HG03521 (cell line): ENCODE measurements at regions not wholly inside any gene's neighbourhood (a gene's known extent, or its start where the extent isn't known, plus 50 kb on each side); places are given as distances from the start of the nearest gene placed in this dataset.

Experiments used
- ATAC-seq: cut with Tn5 transposase; IDR thresholded peaks from one replicate; pipeline ENCODE4 v1.9.1; 2021; ENCODE audit warnings: mild to moderate bottlenecking, moderate library complexity; ENCODE audit not compliant: unreplicated experiment

- no peak for ATAC-seq
Measured at GRCh38 chr10:123449234-123449962, 216.8 kb upstream of the GPR26 start.

DNA sequence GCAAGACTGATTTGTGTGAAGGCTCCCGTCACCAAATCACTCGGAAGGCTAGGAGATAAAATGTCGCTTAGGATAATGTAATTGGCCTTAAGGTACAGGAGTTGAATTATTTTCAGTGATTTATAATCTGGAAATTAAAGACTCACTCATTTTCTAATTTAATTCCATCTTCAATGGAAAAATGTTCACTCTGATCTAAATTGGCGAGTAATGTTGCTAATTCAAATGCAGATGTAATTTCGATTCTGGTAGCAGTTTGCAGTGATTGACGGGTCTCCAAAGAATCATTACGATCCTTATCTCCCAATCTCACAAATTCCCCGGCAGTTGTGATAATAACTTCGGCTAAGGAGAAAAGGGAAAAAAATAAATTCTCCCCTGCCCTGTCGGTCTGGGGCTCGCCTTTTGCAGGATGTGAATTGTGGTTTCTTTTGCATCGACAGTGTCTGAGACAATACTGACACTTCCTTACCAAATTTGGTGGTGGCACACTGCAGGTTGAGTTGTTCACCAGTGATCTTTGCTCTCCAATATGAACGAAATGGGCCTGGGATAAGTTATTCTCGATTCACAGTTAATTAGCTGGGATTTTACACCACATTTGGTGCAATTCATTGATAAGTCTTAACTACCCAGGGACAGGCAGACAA is 215.1 kb upstream of the GPR26 start:
- ATAC-seq, result no peak

DNA sequence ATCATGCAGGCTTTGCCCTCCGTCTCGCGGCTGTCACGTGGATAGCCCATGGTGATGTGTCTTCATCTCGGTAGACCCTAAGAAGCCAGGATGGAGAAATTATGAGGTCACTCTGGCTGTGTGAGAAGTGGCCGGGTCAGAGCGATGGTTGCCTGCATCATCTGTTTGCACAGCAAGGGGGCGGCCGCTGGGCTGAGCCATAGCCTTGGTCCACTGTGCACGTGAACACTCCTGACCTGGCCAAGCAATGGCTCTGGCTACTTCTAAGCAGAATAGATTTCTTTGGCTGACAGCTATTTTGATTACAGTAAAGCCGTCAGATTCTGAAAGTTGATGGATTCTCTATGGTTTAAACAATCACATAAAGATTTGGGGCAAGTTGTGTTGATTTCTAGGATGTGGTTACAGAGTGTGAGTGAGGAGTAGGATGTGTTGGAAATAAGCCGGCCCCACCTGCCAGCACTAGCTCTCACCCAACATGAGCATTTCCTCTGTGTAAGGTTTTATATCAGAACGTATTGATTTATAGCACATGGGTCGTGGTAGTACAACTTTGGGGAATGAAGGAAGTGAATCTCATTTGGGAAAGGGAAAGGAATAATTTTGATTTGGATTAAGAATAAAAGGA is 214.4 kb upstream of the GPR26 start:
- no peak for ATAC-seq

DNA sequence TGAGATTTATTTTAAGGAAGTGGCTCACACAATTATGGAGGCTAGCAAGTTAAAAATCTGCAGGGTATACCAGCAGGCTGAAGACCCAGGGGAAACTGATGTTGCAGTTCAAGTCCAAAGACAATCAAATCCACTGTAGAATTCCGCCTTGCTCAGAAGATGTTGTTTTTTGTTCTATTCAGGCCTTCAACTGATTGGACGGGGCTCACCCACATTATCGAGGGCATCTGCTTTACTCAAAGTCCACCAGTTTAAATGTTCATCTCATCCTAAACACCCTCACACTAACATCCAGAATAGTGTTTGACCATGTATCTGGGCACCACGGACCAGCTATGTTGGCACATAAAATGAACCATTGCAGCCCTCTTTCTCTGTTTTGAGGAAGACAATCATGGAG is 211.2 kb upstream of the GPR26 start:
- ATAC-seq, result no peak

GRCh38 chr10:123455861-123456260 is 210.3 kb upstream of the GPR26 start:
- ATAC-seq, result no peak

- no peak for ATAC-seq
Measured at GRCh38 chr10:123458933-123459332, 207.2 kb upstream of the GPR26 start.

GRCh38 chr10:123459371-123460091 is 206.6 kb upstream of the GPR26 start:
- no peak for ATAC-seq

DNA sequence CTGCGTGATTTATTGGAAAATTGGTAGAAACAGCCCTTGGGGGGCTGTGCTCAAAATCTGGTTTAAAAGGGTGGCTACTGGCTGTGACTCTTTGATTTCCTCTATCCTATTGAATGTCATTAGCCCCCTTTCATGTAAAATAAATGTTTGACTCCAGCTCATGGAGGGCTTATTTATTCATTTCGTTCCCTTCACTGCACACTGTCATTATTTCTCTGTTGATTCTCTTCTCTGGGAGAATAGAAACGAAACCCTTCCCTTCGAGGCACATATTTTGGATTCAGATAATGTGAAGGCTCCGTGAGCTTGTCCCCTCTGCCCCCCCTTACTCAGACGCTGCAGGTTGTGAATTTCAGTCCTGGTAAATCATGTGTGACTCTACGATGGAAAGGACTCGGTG is 203.9 kb upstream of the GPR26 start:
- no peak for ATAC-seq

GRCh38 chr10:123462756-123463155 is 203.4 kb upstream of the GPR26 start:
- ATAC-seq, result no peak

- no peak for ATAC-seq
Measured at GRCh38 chr10:123463181-123463580, 203.0 kb upstream of the GPR26 start.

- no peak for ATAC-seq
Measured at GRCh38 chr10:123463698-123464097, 202.5 kb upstream of the GPR26 start.

DNA sequence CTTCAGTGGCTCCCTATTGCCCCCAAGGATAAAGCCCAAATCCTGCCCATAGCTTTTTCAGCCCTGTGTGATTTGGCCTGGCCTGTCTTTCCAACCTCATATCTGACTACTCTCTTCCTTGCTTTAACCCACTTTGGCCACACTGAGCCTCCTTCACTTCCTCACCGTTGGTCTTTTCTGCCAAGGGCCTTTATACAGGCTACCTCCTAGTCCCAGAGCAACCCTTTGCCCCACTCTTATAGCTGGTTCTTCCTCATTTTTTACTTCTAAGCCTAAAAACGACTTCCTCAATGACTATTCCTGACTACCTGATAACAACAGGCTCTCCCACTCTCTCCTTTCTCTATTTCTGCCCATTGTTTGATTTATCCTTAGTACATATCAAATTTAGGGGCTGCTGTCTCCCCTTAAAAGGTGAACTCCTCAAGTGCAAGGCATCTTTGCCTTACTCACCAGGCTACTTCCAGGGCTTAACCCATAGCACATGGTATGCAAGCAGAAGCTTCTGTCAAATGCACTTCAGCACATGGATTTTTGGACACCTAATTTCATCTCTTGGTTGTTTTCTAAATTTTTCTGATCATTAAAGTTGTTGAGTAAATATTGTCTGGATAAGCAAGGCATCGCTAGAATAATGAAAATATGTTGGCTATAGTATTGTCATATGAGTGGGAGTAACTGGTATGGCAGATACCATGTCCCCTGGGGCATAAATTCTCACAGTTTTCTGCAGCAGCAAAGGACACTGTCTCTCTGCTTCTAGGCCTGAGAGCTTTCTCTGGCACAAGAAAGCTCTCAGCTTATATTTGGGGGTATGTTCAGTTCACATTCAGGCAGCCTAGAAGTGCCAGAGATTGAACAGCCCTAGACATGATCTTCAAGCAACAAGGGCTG is 201.5 kb upstream of the GPR26 start:
- no peak for ATAC-seq

- ATAC-seq, result no peak
Measured at GRCh38 chr10:123470336-123470921, 195.7 kb upstream of the GPR26 start.

- no peak for ATAC-seq
Measured at GRCh38 chr10:123471811-123472210, 194.3 kb upstream of the GPR26 start.

- no peak for ATAC-seq
Measured at GRCh38 chr10:123472606-123473005, 193.5 kb upstream of the GPR26 start.

DNA sequence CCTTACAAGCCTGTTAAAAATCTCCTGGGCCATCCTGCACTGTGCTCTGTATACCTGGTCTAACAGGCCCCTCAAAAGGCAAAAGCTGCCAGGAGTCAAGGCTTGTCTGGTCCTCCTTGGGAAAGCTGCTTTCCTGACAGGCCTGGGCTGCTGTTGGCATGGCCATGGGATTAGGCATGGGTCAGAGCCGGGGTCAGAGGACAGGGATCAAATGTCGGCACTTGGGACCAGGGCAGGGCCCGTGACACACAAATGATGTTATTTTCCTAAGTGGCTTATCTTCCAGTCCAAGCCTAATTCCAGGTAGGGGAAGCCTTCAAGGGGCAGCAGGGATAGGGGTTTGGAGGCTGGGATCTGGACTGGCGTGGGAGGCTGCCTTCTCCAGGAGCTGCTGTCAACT is 191.5 kb upstream of the GPR26 start:
- no peak for ATAC-seq

DNA sequence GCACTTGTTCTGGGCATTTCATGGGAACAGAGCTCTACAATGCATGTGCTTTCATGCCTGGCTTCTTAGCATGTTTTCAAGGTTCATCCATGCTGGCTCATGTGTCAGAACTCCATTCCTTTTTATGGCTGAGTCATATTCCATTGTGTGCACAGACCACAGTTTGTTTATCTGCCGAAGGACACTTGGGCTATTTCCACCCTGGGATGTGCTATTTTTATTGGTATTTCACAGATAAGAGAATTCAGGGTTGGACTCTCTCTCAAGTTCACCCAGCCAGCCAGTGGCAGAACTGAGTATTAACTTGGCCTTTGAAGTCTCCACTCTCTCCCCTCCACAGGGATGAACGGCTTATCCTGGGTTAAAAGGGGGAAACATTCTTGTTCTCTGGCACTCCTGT is 190.7 kb upstream of the GPR26 start:
- no peak for ATAC-seq

DNA sequence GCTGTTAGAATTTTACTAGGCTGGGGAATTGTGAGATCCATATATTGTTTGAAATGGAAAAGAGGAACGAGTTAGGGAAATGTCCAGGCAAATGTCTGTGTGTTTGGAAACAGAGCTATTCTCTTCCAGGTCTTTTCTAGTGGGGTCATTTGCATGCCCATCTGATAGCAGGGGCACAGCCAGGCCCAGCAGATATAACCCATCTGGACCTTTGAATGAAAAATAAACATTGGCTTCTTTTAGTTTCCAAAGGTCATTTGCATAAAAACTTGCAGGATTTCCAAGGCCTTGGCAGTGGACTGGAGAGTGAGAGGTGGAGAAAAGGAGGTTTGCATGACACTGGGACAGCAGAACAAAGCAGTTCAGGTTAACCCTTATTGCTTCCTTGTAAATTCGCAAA is 188.0 kb upstream of the GPR26 start:
- no peak for ATAC-seq

DNA sequence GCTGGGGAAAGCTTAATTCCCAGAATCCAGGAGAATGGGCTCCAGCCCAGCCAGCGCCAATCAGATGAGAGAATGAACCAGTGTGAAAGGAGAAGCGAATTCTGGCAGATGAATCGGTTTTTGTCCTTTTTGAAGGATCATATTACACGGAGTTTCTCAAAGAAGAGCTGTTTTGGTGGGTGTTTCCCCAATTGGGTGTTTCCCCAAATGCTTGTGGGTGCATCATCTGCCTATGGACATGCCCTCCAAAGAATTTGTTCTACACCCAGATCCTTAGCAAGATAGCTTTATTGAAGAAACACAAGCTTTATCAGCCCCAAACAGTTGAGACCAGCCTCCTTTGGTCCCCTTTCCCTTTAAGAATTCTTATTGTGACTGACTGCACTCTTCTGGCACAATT is 186.5 kb upstream of the GPR26 start:
- ATAC-seq, result no peak

DNA sequence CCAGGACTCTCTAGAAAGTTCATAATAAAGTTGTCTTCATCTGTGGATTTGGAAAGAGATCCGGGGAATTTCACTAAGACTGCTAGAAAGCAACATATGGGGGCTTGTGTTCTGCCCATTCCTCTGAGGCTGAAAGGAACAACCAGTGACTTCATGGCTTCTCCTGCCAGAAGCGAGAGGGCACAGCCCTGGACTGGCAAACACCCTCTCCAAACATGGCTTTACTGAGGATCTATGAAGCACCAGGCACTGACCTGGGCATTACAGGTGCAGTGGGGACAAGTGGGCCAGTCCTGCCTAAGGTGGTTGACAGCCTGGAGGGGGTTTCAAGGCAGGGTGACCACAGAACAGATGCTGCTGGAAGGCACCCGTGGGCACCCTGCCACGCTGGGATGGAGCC is 185.8 kb upstream of the GPR26 start:
- ATAC-seq, result no peak
